ENCODE measurements at regions not wholly inside any gene's neighbourhood (a gene's known extent, or its start where the extent isn't known, plus 50 kb on each side); places are given as distances from the start of the nearest gene placed in this dataset.

- Histone ChIP-seq H3K9me3 (no peaks in the 10 kb centered on the region), H3K4me3 (no peak overlapping the region), H3K36me3 (ENCODE audit: low read depth, missing control alignments) (no peaks in the 10 kb centered on the region), H3K27me3 (no peaks in the 10 kb centered on the region), H3K4me1 (no peaks in the 10 kb centered on the region), H3K27ac (no peak overlapping the region)
- intact Hi-C loops (cut with DNase I; ENCODE audit: low total_unique reads): no loop called here
- no peak for DNase-seq
- 80 to 89% methylated on average over 3 of the region's 3 CpGs for WGBS, 2 donors
- TF ChIP-seq POLR2A (IDR thresholded peaks at IDR 0.05): no peak
- TF ChIP-seq, protein P1, sequence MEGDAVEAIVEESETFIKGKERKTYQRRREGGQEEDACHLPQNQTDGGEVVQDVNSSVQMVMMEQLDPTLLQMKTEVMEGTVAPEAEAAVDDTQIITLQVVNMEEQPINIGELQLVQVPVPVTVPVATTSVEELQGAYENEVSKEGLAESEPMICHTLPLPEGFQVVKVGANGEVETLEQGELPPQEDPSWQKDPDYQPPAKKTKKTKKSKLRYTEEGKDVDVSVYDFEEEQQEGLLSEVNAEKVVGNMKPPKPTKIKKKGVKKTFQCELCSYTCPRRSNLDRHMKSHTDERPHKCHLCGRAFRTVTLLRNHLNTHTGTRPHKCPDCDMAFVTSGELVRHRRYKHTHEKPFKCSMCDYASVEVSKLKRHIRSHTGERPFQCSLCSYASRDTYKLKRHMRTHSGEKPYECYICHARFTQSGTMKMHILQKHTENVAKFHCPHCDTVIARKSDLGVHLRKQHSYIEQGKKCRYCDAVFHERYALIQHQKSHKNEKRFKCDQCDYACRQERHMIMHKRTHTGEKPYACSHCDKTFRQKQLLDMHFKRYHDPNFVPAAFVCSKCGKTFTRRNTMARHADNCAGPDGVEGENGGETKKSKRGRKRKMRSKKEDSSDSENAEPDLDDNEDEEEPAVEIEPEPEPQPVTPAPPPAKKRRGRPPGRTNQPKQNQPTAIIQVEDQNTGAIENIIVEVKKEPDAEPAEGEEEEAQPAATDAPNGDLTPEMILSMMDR (IDR thresholded peaks at IDR 0.05): no peak
These were observed 124.8 kb upstream of the CNTN3 start for GRCh38 chr3:74739242-74739641.

DNA sequence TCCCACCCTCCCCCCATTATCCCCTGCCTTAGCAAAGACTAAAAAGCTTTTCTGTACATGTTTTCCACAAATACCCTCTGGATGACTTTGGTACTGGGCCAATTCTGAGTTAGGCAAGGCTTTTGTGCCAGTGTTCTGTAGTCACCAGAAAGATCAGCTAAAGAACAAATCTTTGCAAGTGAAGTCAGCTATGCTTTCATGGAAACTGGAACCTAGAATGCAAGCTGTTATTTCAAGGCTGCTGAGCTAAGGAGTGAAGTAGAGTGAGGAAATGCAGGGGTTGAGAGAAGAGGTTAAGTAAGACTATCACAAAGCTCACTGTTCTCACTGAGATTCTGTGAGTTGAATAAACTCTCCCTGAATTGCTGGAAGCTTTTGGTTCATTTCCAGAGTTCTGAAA lies 107.8 kb upstream of the CNTN3 start:
- TF ChIP-seq POLR2A (IDR thresholded peaks at IDR 0.05): no peak
- TF ChIP-seq, protein P1 (IDR thresholded peaks at IDR 0.05): no peak
- no peak for DNase-seq
- H3K27ac ChIP-seq: no peak overlapping the region
- H3K36me3 ChIP-seq (ENCODE audit: low read depth, missing control alignments): no peaks in the 10 kb centered on the region
- H3K9me3 ChIP-seq: no peaks in the 10 kb centered on the region
- no peaks in the 10 kb centered on the region for H3K27me3 ChIP-seq
- H3K4me3 ChIP-seq: no peak overlapping the region
- intact Hi-C loops (cut with DNase I; ENCODE audit: low total_unique reads): no loop called here
- no peaks in the 10 kb centered on the region for H3K4me1 ChIP-seq

DNA sequence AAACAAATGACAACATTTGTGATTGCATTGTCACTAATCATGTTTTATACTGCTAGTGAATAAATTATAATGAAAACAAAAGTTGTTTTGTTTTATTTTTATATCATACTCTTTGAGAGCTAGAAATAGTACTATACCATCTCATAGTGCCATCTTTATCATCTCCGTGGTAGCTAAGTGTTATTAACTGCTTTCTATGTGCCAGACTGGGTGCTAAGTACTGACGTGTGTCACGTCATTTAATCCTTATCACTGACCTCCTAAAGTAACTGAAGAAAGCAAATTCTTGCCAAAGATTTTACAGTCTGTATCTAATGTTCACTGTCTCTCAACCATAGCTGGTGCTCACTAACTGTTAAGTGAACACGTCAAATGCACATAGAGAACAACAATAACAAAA lies 99.5 kb upstream of the CNTN3 start:
- no peak for DNase-seq
- WGBS, 2 donors: 69 to 75% methylated on average over 4 of the region's 4 CpGs
- H3K27me3 ChIP-seq: no peaks in the 10 kb centered on the region
- H3K9me3 ChIP-seq: no peaks in the 10 kb centered on the region
- H3K27ac ChIP-seq: no peak overlapping the region
- H3K4me3 ChIP-seq: no peak overlapping the region
- no peaks in the 10 kb centered on the region for H3K4me1 ChIP-seq
- TF ChIP-seq POLR2A (IDR thresholded peaks at IDR 0.05): no peak
- TF ChIP-seq, protein P1 (IDR thresholded peaks at IDR 0.05): no peak
- H3K36me3 ChIP-seq (ENCODE audit: low read depth, missing control alignments): no peaks in the 10 kb centered on the region
- intact Hi-C loops (cut with DNase I; ENCODE audit: low total_unique reads): no loop called here

- 73 to 80% methylated on average over 25 to 27 of the region's 31 CpGs for WGBS, 2 donors
- H3K27ac ChIP-seq: no peak overlapping the region
- no peaks in the 10 kb centered on the region for H3K4me1 ChIP-seq
- H3K9me3 ChIP-seq: no peaks in the 10 kb centered on the region
- intact Hi-C loops (cut with DNase I; ENCODE audit: low total_unique reads): no loop called here
- TF ChIP-seq POLR2A (IDR thresholded peaks at IDR 0.05): no peak
- TF ChIP-seq, protein P1 (IDR thresholded peaks at IDR 0.05): no peak
- DNase-seq: peak; percentile 20
- peak overlapping the region; percentile 39 to 47 for H3K4me3 ChIP-seq
- H3K27me3 ChIP-seq: no peaks in the 10 kb centered on the region
- no peaks in the 10 kb centered on the region for H3K36me3 ChIP-seq (ENCODE audit: low read depth, missing control alignments)
These were observed 97.6 kb upstream of the CNTN3 start for GRCh38 chr3:74711913-74712512.

DNA sequence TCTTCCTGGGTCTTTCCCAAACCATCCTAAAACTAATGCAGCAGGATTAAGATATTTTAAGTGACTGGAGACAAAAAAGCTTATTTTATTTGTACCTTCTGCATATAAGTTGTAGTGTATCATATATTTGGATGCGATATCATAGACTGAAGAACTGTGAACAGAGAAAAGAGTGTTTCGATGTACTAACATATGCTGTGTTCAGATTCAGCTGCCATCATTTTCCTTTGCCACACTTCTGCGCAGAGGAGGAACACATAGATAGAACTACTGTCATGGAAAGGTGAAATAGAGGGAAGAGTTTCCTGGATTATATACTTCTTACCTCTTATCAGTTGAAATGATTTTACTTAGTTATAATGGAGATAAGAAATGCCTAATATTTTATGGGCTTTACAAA lies 95.5 kb upstream of the CNTN3 start:
- H3K36me3 ChIP-seq (ENCODE audit: low read depth, missing control alignments): no peaks in the 10 kb centered on the region
- no peaks in the 10 kb centered on the region for H3K9me3 ChIP-seq
- DNase-seq: no peak
- H3K4me3 ChIP-seq: no peak overlapping the region
- WGBS, 2 donors: 96 to 97% methylated on average over 3 of the region's 3 CpGs
- TF ChIP-seq POLR2A (IDR thresholded peaks at IDR 0.05): no peak
- TF ChIP-seq, protein P1 (IDR thresholded peaks at IDR 0.05): no peak
- intact Hi-C loops (cut with DNase I; ENCODE audit: low total_unique reads): no loop called here
- no peaks in the 10 kb centered on the region for H3K4me1 ChIP-seq
- H3K27ac ChIP-seq: no peak overlapping the region
- H3K27me3 ChIP-seq: no peaks in the 10 kb centered on the region
